ENCODE measurements at regions not wholly inside any gene's neighbourhood (a gene's known extent, or its start where the extent isn't known, plus 50 kb on each side); places are given as distances from the start of the nearest gene placed in this dataset.

DNA sequence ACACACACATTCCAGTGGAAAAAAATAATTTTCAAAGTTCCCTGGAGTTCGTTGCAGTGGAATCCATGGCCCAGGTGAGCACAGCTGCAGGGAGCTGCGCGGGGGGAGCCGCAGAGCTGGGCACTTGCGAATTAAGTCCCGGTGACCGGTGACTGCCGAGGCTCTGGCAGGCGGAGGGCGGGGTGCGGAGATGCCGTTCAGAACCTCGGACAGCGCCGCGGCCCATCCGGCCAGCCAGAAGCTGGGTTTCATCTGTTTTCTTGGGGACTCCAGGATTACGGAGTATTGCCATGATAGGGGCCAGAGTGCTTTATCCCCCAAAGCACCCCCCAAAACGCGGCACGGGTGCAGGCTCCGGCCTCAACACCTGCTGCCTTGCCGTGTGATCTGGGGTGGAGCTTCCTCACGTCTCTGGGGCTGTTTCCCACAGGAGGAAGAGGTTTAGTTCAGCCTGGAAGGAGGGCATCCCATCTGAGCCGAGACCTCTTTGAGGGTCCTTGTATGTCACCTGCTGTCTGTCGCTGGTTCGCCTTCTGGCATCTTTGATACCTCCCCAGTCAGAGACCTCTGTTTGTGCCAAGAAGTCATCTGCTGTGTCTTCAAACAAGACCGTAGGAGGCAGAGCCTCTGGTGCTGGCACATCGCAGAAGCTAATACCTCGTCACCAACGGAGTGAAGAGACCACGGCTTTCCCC lies 99.4 kb downstream of the YTHDF1 start:
- no peak for DNase-seq (ENCODE audit: low read depth, low spot score)

DNA sequence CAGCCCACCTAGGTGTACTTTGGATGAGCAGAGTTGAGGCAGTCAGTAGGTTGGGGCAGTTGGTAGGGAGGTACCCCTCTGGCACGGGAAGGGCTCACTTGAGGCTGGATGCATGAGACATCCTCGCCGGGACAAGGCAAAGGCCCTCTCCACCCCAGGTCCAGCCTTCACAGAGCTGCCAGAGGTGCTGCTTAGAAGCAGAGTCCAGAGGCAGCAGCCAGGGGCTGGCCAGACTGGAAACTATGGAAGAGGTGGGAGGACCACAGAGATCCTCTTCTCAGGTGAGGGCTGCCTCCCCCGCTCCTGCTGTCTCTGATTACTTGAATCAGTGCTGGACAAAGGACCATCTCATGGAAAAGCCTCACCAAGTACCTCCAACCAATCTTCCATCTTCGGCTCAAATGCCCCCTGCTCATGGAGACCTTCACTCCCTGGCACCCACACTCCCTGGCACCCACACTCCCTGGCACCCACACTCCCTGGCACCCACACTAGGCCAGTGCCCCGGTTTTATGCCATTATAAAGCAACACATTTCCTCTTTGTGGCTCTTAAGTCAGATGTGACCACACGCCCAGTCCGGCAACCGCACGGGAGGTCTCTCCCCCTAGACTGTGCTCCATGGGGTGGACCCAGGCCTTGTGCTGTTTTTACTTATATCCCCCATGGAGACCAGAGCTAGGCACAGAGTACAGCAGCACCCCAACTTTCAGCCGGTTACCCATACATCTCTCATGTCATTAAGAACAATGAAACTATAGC lies 100.1 kb downstream of the YTHDF1 start:
- no peak for DNase-seq (ENCODE audit: low read depth, low spot score)

DNA sequence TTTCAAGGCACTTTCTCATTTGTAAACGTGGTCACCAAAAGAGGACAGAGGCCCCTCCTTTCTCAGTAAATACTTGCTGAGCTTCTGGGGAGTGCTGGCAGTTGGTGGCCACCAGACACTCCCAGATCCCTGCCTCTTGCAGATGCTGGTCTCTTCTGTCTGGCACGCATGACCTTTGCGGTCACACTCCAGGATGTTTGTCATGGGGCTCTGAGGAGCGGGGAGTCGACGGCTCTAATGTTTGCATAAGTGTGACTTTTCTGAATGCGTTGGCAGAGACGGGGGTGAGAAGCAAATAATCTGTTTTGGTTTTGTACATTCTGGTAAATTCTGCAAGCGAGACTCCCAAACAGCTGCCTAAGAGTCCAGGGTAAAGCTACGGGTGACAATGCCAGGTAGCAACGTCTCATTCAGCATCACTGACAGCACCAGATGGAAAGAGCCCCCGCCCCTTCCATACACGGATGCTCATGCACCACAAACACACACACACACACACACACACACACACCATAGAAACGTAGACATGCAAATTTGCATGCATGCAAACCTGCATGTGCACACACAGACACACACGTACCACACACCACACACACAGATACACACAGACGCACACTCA lies 101.1 kb downstream of the YTHDF1 start:
- DNase-seq (ENCODE audit: low read depth, low spot score), result no peak

DNA sequence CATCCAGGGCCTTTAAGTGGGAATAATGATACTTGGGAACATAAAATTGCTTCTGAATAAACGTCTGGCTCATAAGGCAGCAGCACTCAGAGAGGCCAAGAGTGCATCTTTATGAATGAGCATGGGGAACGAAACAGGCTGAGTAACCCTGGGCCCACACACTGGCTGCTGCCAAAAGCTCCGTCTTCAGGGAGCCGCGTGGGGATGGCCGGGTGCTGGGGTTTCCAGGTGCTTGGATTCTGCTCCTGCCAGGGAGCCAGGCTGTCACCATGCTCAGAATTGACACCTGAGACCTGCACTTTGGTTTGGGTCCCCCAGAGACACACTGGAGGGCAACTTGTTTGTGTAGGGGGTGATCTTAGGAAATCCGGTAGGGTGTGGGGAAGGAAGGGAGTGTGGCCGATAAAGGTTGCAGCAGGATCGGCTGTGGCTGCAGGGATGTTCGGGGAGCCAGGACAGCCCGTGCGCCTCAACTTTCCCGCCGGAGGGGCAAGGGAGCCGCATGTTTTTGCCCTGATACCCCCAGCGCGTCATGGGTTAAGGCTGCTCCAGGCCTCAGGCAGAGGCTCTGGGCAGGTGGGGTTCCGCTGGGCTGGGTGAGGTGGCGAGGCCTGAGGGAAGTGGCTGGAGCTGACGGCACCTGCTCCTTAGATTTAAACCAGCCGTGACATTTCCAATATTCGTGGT lies 101.8 kb downstream of the YTHDF1 start:
- no peak for DNase-seq (ENCODE audit: low read depth, low spot score)

GRCh38 chr20:63112491-63113219 lies 103.3 kb downstream of the YTHDF1 start:
- DNase-seq (ENCODE audit: low read depth, low spot score), result no peak

- no peak for DNase-seq (ENCODE audit: low read depth, low spot score)
These were observed 101.5 kb upstream of the BHLHE23 start for GRCh38 chr20:63108247-63108646.

- no peak for DNase-seq (ENCODE audit: low read depth, low spot score)
These were observed 100.9 kb upstream of the BHLHE23 start for GRCh38 chr20:63107449-63108200.

DNA sequence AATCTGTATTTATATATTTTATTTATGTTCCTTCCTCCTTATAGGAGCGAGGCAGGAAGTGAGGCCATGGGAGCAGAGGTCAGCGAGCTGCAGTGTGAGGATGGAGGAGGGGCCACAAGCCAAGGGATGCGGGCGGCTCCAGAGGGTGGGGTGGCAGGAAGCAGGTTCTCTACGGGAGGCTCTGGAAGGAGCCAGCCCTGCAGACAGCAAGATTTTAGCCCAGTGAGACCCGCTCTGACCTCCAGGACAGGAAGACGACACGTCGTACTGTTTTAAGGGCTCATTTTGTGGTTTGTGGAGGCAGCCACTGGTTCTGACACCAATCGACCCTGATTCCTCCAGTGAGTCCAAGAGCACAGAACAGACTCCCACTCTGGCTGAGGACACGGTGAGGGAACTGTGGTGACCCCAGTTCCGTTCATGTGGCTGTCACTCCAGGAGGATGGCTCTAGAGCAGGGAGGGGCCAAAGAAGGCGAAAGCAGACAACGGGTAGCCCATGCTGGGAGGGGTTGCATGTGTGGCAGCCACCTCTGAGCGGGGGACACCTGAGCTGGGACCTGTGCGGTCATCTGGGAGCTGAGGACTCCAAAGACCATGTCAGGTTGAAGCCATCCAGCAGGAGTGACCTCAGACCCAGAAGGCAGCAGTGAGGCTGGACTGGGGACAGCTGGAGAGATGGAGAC lies 100.1 kb upstream of the BHLHE23 start:
- DNase-seq (ENCODE audit: low read depth, low spot score), result no peak

GRCh38 chr20:63106108-63106764 lies 99.5 kb upstream of the BHLHE23 start:
- DNase-seq (ENCODE audit: low read depth, low spot score), result no peak

DNA sequence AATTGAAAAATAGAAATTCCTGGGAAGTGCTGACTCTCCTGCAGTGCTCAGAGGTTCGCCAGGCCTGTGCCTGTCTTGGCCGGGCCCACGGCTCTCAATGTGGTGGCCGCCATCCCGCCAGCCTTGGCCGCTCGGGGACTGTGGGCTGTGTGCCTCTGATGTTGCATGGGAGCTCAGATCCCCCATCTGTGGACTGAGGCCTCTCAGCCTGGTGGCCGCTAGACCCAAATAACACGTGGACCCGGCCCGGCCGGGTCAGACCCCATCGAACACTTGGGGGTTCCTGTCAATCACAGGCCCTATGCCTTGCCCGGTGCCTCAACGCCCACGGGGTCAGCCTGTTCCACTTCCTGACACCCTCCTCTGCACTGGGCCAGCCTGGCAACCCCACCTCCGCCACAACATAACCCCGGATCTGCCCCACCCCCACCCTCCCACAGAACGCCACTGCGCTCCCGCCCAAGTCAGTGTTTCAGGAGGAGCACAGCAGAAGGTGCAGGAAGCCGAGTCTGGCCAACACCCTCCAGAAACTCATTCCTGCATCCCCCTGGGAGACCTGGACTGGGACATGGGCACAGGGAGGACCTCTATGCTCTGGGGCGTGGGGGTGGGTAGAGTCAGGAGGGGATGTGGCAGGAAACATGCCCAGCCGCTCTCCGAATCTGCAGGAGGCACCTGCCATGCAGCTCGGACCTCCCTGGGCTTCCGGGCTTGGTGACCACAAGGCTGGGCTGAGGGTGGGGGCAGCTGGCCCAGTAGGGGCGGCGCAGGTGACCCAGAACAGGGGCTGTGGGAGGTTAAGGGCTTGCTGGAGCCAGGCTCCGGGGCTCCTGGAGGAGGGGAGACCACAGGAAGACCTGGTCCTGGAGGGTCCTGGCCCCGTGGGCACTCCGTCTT lies 98.7 kb upstream of the BHLHE23 start:
- DNase-seq (ENCODE audit: low read depth, low spot score), result no peak

DNA sequence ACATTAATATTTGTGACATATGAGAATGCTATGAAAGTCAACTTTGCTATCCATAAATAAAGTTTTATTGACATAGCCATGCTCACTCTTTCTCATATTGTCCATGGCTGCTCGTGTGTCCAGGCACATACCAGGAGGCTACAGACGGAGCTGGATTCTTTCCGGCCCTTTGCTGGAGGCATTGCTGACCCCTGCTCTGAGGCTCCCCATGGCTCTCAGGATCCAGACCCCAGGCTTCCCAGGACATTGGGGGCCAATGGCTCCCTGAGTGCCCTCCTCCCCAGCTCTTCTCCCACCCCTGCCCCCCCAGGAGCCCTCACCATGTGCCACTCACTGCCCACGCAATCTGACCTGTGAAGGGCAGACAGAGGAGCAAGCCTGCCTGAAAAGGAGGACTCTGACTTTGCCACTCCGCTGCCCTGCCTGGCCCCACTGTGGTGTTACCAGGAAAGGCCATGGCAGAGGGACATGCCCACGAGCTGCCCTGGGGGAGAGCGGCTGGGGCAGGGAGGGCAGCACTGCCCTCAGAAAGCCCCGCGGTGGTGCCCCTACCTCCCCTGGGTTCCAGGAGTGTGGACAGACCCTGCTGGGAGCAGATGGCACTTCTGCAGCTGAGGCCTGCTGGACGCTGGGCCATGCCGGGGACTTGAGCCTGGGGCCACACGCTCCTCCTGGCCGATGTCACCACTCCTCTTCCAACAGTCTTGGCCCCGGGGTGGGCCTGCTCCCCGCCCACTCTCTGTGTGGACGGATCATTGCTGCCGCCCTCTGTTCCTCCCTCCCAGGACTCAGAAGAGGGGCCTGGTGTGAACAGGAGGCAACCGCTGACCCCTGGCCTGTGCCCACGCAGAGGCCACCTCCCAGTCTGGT lies 97.8 kb upstream of the BHLHE23 start:
- no peak for DNase-seq (ENCODE audit: low read depth, low spot score)

GRCh38 chr20:63103402-63104311 lies 96.9 kb upstream of the BHLHE23 start:
- DNase-seq (ENCODE audit: low read depth, low spot score), result no peak

GRCh38 chr20:63102721-63103375 lies 96.1 kb upstream of the BHLHE23 start:
- DNase-seq (ENCODE audit: low read depth, low spot score), result no peak

DNA sequence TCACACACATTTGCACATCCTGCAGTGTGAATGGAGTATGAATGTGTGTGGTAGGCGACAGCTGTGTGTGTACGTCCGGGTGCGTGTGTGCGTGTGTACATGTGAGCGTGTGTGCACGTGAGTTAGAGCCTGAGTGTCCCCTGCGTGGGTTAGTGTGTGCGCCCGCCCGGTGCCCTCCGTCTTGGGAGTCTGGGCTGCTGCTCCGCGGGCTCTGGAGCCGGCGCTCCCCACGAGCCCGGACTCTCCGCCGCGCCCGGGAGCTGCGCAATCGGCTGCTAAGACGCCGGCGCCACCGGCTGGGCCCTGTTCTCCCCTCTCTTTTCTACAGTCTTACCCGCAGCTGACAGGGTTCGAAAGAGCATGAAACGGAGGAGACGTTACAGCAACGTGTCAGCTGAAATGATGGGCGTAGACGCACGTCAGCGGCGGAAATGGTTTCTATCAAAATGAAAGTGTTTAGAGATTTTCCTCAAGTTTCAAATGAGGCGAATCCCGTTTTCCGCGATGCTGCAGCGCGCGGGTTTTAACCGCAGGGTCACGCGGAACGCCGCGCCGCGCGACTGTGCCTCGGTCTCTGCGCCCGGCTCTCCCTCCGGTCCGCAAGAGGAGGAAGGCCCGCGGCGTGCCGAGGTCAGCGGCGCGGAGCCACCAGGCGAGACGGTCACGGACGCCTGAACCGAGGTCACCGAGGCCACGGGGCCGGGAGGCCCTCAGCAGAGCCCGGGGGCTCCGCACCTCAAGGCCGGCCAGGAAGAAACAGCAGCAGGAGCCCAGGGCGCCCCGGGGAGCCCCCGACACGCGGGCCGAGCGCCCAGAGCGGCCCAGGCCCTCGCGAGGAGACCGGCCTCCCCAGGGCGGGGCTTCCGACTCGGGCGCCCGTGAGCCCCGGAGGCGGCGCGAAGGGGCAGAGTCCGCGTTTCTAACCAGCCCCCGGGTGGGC lies 95.3 kb upstream of the BHLHE23 start:
- no peak for DNase-seq (ENCODE audit: low read depth, low spot score)

All from pulmonary artery endothelial cell (primary cell).